Activated CD4-positive, alpha-beta T cell treated with anti-CD3 and anti-CD28 coated beads, Interleukin-2, amount 50 U/mL, for 16 hours (primary cell): ENCODE measurements at regions not wholly inside any gene's neighbourhood (a gene's known extent, or its start where the extent isn't known, plus 50 kb on each side); places are given as distances from the start of the nearest gene placed in this dataset.

Experiments used
- DNase-seq: peaks from one replicate; pipeline ENCODE4 v3.0.0-alpha.2; 2020

- DNase-seq: no peak
Observed at GRCh38 chr4:23660865-23661264, 229.0 kb downstream of the PPARGC1A start.

GRCh38 chr4:23654791-23655190 lies 235.1 kb downstream of the PPARGC1A start:
- DNase-seq: no peak

GRCh38 chr4:23648854-23649596 lies 240.8 kb downstream of the PPARGC1A start:
- no peak for DNase-seq

- DNase-seq: no peak
Observed at GRCh38 chr4:23635468-23635867, 254.4 kb downstream of the PPARGC1A start.

- DNase-seq: no peak
Observed at GRCh38 chr4:23631255-23631950, 258.4 kb downstream of the PPARGC1A start.

GRCh38 chr4:23630110-23630509 lies 259.7 kb downstream of the PPARGC1A start:
- no peak for DNase-seq

GRCh38 chr4:23629421-23629820 lies 260.4 kb downstream of the PPARGC1A start:
- DNase-seq: no peak

- DNase-seq: peak; percentile 7
Observed at GRCh38 chr4:23614284-23614892, 275.5 kb downstream of the PPARGC1A start.

GRCh38 chr4:23613782-23614181 lies 276.1 kb downstream of the PPARGC1A start:
- DNase-seq: no peak

- DNase-seq: no peak
Observed at GRCh38 chr4:23602720-23603119, 287.1 kb downstream of the PPARGC1A start.

GRCh38 chr4:23594125-23594524 lies 295.7 kb downstream of the PPARGC1A start:
- no peak for DNase-seq

GRCh38 chr4:23590431-23590830 lies 299.4 kb downstream of the PPARGC1A start:
- no peak for DNase-seq

GRCh38 chr4:23584024-23584423 lies 305.8 kb downstream of the PPARGC1A start:
- no peak for DNase-seq

GRCh38 chr4:23582671-23583070 lies 307.2 kb downstream of the PPARGC1A start:
- no peak for DNase-seq

GRCh38 chr4:23579166-23579565 lies 310.7 kb downstream of the PPARGC1A start:
- no peak for DNase-seq

GRCh38 chr4:23577398-23577797 lies 312.4 kb downstream of the PPARGC1A start:
- no peak for DNase-seq

GRCh38 chr4:23572382-23572781 lies 317.5 kb downstream of the PPARGC1A start:
- DNase-seq: no peak

- DNase-seq: no peak
Observed at GRCh38 chr4:23567338-23567737, 322.5 kb downstream of the PPARGC1A start.

GRCh38 chr4:23560748-23561147 lies 329.1 kb downstream of the PPARGC1A start:
- DNase-seq: no peak

- no peak for DNase-seq
Observed at GRCh38 chr4:23558101-23558500, 331.7 kb downstream of the PPARGC1A start.

GRCh38 chr4:23547601-23548000 lies 342.2 kb downstream of the PPARGC1A start:
- DNase-seq: no peak

- no peak for DNase-seq
Observed at GRCh38 chr4:23547096-23547495, 342.8 kb downstream of the PPARGC1A start.

GRCh38 chr4:23539969-23540569 lies 349.8 kb downstream of the PPARGC1A start:
- no peak for DNase-seq

GRCh38 chr4:23533859-23534258 lies 356.0 kb downstream of the PPARGC1A start:
- DNase-seq: no peak
